Neuronal stem cell (in vitro differentiated cells): ENCODE measurements at regions not wholly inside any gene's neighbourhood (a gene's known extent, or its start where the extent isn't known, plus 50 kb on each side); places are given as distances from the start of the nearest gene placed in this dataset.

Experiments
- DNase-seq: peaks from one replicate; pipeline ENCODE4 v3.0.0-alpha.2; 2013; ENCODE audit warnings: low spot score
- H2AFZ ChIP-seq: one replicate; pipeline ENCODE4 v1.6.1; 2013; ENCODE audit warnings: mild to moderate bottlenecking, low read length, inconsistent platforms
- H2AK5ac ChIP-seq: 2 replicates; pipeline ENCODE4 v1.6.1; 2013; ENCODE audit warnings: low read depth, mild to moderate bottlenecking, inconsistent platforms, low read length, moderate library complexity, mixed read lengths
- H2BK120ac ChIP-seq: 2 replicates; pipeline ENCODE4 v1.6.1; 2013; ENCODE audit warnings: low read depth, mild to moderate bottlenecking, inconsistent platforms, low read length, moderate library complexity, mixed read lengths
- H2BK12ac ChIP-seq: one replicate; pipeline ENCODE4 v1.6.1; 2013; ENCODE audit warnings: low read length, inconsistent platforms
- H2BK15ac ChIP-seq: 2 replicates; pipeline ENCODE4 v1.6.1; 2013; ENCODE audit warnings: mild to moderate bottlenecking, low read length, inconsistent platforms, mixed read lengths
- H2BK5ac ChIP-seq: one replicate; pipeline ENCODE4 v1.6.1; 2013; ENCODE audit warnings: inconsistent platforms, mild to moderate bottlenecking, low read length, moderate library complexity
- H3K14ac ChIP-seq: one replicate; pipeline ENCODE4 v1.6.1; 2013; ENCODE audit warnings: low read length, inconsistent platforms
- H3K18ac ChIP-seq: 2 replicates; pipeline ENCODE4 v1.6.1; 2013; ENCODE audit warnings: low read length, inconsistent platforms
- H3K23ac ChIP-seq: 2 replicates; pipeline ENCODE4 v1.6.1; 2013; ENCODE audit warnings: low read depth, mild to moderate bottlenecking, mixed read lengths, low read length, inconsistent platforms; ENCODE audit not compliant: poor library complexity
- H3K27ac ChIP-seq: replicated peaks from 3 replicates; pipeline ENCODE4 v1.5.1; 2013; ENCODE audit warnings: low read length, inconsistent platforms
- H3K27me3 ChIP-seq, 3 experiments: 2 replicates each; pipeline ENCODE4 v1.6.1; 2013; ENCODE audit warnings: low read length in 3 of 3, mild to moderate bottlenecking in 2 of 3, inconsistent platforms in 1 of 3, low read depth in 1 of 3, mixed read lengths in 1 of 3, moderate library complexity in 1 of 3; ENCODE audit not compliant: control insufficient read depth in 3 of 3, insufficient read depth in 3 of 3
- H3K36me3 ChIP-seq, 2 donors: replicated peaks in 1 of 2; 2 replicates each; pipeline ENCODE4 v1.6.1; 2013; ENCODE audit warnings: low read length in 2 of 2; ENCODE audit not compliant: control insufficient read depth in 2 of 2, insufficient read depth in 2 of 2
- H3K4ac ChIP-seq: 2 replicates; pipeline ENCODE4 v1.6.1; 2013; ENCODE audit warnings: inconsistent platforms, mild to moderate bottlenecking, low read length, moderate library complexity
- H3K4me1 ChIP-seq, 2 donors: 1 replicate in 1 of 2; 2 replicates in 1 of 2; pipeline ENCODE4 v1.6.1; 2013; ENCODE audit warnings: low read length in 2 of 2, low read depth in 1 of 2; ENCODE audit not compliant: control insufficient read depth in 2 of 2, insufficient read depth in 1 of 2
- H3K4me2 ChIP-seq: one replicate; pipeline ENCODE4 v1.6.1; 2013; ENCODE audit warnings: mild to moderate bottlenecking, low read length, inconsistent platforms; ENCODE audit not compliant: insufficient read depth, poor library complexity, severe bottlenecking
- H3K4me3 ChIP-seq, 2 donors: 2 replicates each; pipeline ENCODE4 v1.5.1; 2013; ENCODE audit warnings: low read length in 2 of 2, mild to moderate bottlenecking in 2 of 2, inconsistent platforms in 1 of 2, moderate library complexity in 1 of 2
- H3K79me1 ChIP-seq: one replicate; pipeline ENCODE4 v1.6.1; 2013; ENCODE audit warnings: low read depth, mild to moderate bottlenecking, inconsistent platforms, low read length, moderate library complexity
- H3K9ac ChIP-seq: one replicate; pipeline ENCODE4 v1.6.1; 2013; ENCODE audit warnings: mild to moderate bottlenecking, low read depth, low read length, inconsistent platforms; ENCODE audit not compliant: poor library complexity
- H3K9me3 ChIP-seq, 2 donors: replicated peaks in 1 of 2; 2 replicates each; pipeline versions ENCODE3 to v1.6.1; 2013; ENCODE audit warnings: low read length in 2 of 2, mild to moderate bottlenecking in 2 of 2, inconsistent platforms in 1 of 2, low read depth in 1 of 2, mixed read lengths in 1 of 2, moderate library complexity in 1 of 2; ENCODE audit not compliant: control insufficient read depth in 2 of 2, insufficient read depth in 1 of 2
- H4K8ac ChIP-seq: one replicate; pipeline ENCODE4 v1.6.1; 2013; ENCODE audit warnings: low read depth, mild to moderate bottlenecking, inconsistent platforms, low read length, moderate library complexity
- H4K91ac ChIP-seq: one replicate; pipeline ENCODE4 v1.6.1; 2013; ENCODE audit warnings: low read length, low read depth, mild to moderate bottlenecking, inconsistent platforms; ENCODE audit not compliant: poor library complexity
- WGBS, 2 donors: extraction: QIAGEN DNeasy Blood & Tissue Kit; methylation state at CpG; one replicate each; pipeline ENCODE4 v1.1.7; 2013; ENCODE audit warnings: missing lambda C conversion rate in 2 of 2, mixed read lengths in 1 of 2; ENCODE audit not compliant: insufficient read length in 2 of 2, insufficient replicate concordance in 1 of 2; ENCODE audit errors: extremely low coverage in 2 of 2; 5-methylcytosine and 5-hydroxymethylcytosine counted together

- Histone ChIP-seq H2AK5ac (no peak overlapping the region), H3K4me2 (no peak overlapping the region), H2AFZ (no peak overlapping the region), H3K18ac (no peak overlapping the region), H3K4ac (no peak overlapping the region), H3K9me3 (no peaks in the 10 kb centered on the region), H3K27ac (no peak overlapping the region), H3K36me3 (no peaks in the 10 kb centered on the region), H3K4me3 (no peak overlapping the region), H3K14ac (no peak overlapping the region), H2BK5ac (no peak overlapping the region), H2BK15ac (no peak overlapping the region), H2BK120ac (no peak overlapping the region), H4K91ac (no peak overlapping the region), H3K9ac (no peak overlapping the region), H3K23ac (no peak overlapping the region), H3K27me3 (no peaks in the 10 kb centered on the region), H2BK12ac (no peak overlapping the region), H3K79me1 (no peaks in the 10 kb centered on the region), H3K4me1 (no peaks in the 10 kb centered on the region), H4K8ac (no peak overlapping the region)
- no peak for DNase-seq
- no CpG with 5 or more reads among the region's 1 CpG for WGBS, 2 donors
These were observed 149.5 kb upstream of the RUNX1 start for GRCh38 chr21:35198565-35198964.

GRCh38 chr21:35197992-35198431 lies 148.9 kb upstream of the RUNX1 start:
- Histone ChIP-seq H3K36me3 (no peaks in the 10 kb centered on the region), H3K27ac (no peak overlapping the region), H3K9ac (no peak overlapping the region), H3K4me1 (no peaks in the 10 kb centered on the region), H3K23ac (no peak overlapping the region), H2BK5ac (no peak overlapping the region), H4K91ac (no peak overlapping the region), H2AK5ac (no peak overlapping the region), H3K27me3 (no peaks in the 10 kb centered on the region), H2BK120ac (no peak overlapping the region), H2BK12ac (no peak overlapping the region), H3K79me1 (no peaks in the 10 kb centered on the region), H3K4me3 (no peak overlapping the region), H2BK15ac (no peak overlapping the region), H3K14ac (no peak overlapping the region), H3K18ac (no peak overlapping the region), H4K8ac (no peak overlapping the region), H2AFZ (no peak overlapping the region), H3K4ac (no peak overlapping the region), H3K9me3 (no peaks in the 10 kb centered on the region), H3K4me2 (no peak overlapping the region)
- WGBS, 2 donors = no CpG with 5 or more reads among the region's 3 CpGs
- DNase-seq = no peak

- H3K9ac ChIP-seq = no peak overlapping the region
- no peak overlapping the region for H3K4me2 ChIP-seq
- H3K27ac ChIP-seq = no peak overlapping the region
- H3K14ac ChIP-seq = no peak overlapping the region
- no peak overlapping the region for H2AK5ac ChIP-seq
- H2BK120ac ChIP-seq = no peak overlapping the region
- H3K23ac ChIP-seq = no peak overlapping the region
- no CpG with 5 or more reads among the region's 4 CpGs for WGBS, 2 donors
- H2BK5ac ChIP-seq = no peak overlapping the region
- no peaks in the 10 kb centered on the region for H3K4me1 ChIP-seq
- H3K79me1 ChIP-seq = no peaks in the 10 kb centered on the region
- H3K18ac ChIP-seq = no peak overlapping the region
- no peak overlapping the region for H3K4ac ChIP-seq
- H4K91ac ChIP-seq = no peak overlapping the region
- DNase-seq = no peak
- no peak overlapping the region for H4K8ac ChIP-seq
- H3K9me3 ChIP-seq = no peaks in the 10 kb centered on the region
- no peaks in the 10 kb centered on the region for H3K27me3 ChIP-seq
- no peak overlapping the region for H2BK15ac ChIP-seq
- H3K4me3 ChIP-seq = no peak overlapping the region
- no peak overlapping the region for H2AFZ ChIP-seq
- H2BK12ac ChIP-seq = no peak overlapping the region
- no peaks in the 10 kb centered on the region for H3K36me3 ChIP-seq
These were observed 148.1 kb upstream of the RUNX1 start for GRCh38 chr21:35197191-35197590.

- Histone ChIP-seq H3K4me3 (no peak overlapping the region), H3K27me3 (no peaks in the 10 kb centered on the region), H2BK120ac (no peak overlapping the region), H3K4ac (no peak overlapping the region), H3K79me1 (no peaks in the 10 kb centered on the region), H3K4me2 (no peak overlapping the region), H3K36me3 (no peaks in the 10 kb centered on the region), H3K4me1 (peaks cover 0 to 2% of the 10 kb centered on the region in 2 donors), H2AK5ac (no peak overlapping the region), H3K23ac (no peak overlapping the region), H3K18ac (no peak overlapping the region), H2AFZ (no peak overlapping the region), H2BK15ac (no peak overlapping the region), H3K9me3 (no peaks in the 10 kb centered on the region), H3K27ac (no peak overlapping the region), H3K14ac (no peak overlapping the region), H3K9ac (no peak overlapping the region), H2BK5ac (no peak overlapping the region), H4K8ac (no peak overlapping the region), H2BK12ac (no peak overlapping the region), H4K91ac (no peak overlapping the region)
- DNase-seq = no peak
- no CpG with 5 or more reads among the region's 5 CpGs for WGBS, 2 donors
These were observed 147.0 kb upstream of the RUNX1 start for GRCh38 chr21:35196128-35196527.
